SJSA1 (cell line): ENCODE measurements at regions not wholly inside any gene's neighbourhood (a gene's known extent, or its start where the extent isn't known, plus 50 kb on each side); places are given as distances from the start of the nearest gene placed in this dataset.

ENCODE experiments used
- DNase-seq, 2 experiments: peaks; one replicate each; pipeline ENCODE4 v3.0.0-alpha.2; 2015 to 2020; ENCODE audit warnings: low spot score in 2 of 2, low read depth in 1 of 2
- H3K27ac ChIP-seq: fragments of 250-450 bp; sonication (Bioruptor Pico); 2 replicates; pipeline ENCODE4 v1.5.1; 2020; ENCODE audit warnings: mild to moderate bottlenecking, moderate library complexity
- H3K27me3 ChIP-seq: fragments of 250-450 bp; sonication (Bioruptor Pico); replicated peaks from 2 replicates; pipeline ENCODE4 v1.5.1; 2020; ENCODE audit warnings: mild to moderate bottlenecking, moderate library complexity
- H3K36me3 ChIP-seq: fragments of 250-450 bp; sonication (Bioruptor Pico); 2 replicates; pipeline ENCODE4 v1.5.1; 2020; ENCODE audit warnings: mild to moderate bottlenecking
- H3K4me1 ChIP-seq: fragments of 250-450 bp; sonication (Bioruptor Pico); replicated peaks from 2 replicates; pipeline ENCODE4 v1.6.1; 2021; ENCODE audit warnings: mild to moderate bottlenecking
- H3K4me3 ChIP-seq: fragments of 250-450 bp; sonication (Bioruptor Pico); 2 replicates; pipeline ENCODE4 v1.5.1; 2020; ENCODE audit warnings: mild to moderate bottlenecking
- H3K9me3 ChIP-seq: fragments of 250-450 bp; sonication (Bioruptor Pico); replicated peaks from 2 replicates; pipeline ENCODE4 v1.5.1; 2020; ENCODE audit warnings: mild to moderate bottlenecking

DNA sequence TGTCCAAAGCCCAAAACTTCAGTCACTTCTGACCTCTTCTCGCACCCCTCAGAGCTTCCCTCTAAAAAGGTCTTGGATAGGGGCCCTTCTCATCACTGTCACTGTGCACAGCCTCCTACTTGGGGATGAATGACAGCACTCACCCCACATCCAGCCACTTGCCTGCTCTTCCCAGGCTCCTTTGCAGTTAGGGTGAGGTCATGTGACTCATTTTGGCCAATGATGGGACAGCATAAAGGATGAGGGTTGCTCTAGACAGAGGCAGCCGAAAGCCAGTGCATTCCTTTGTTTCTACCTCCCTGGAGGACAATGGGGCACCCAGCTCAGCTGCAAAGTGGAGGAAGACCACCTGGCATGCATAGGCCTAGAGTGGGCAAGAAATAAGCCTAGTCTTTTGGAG, 1413.3 kb downstream of the TBC1D22A start:
- DNase-seq = no peak
- Histone ChIP-seq H3K9me3 (no peaks in the 10 kb centered on the region), H3K27me3 (no peaks in the 10 kb centered on the region; the same call in 1 of the 2 replicates), H3K4me3 (no peak overlapping the region), H3K4me1 (no peaks in the 10 kb centered on the region), H3K36me3 (no peaks in the 10 kb centered on the region), H3K27ac (no peak overlapping the region)

DNA sequence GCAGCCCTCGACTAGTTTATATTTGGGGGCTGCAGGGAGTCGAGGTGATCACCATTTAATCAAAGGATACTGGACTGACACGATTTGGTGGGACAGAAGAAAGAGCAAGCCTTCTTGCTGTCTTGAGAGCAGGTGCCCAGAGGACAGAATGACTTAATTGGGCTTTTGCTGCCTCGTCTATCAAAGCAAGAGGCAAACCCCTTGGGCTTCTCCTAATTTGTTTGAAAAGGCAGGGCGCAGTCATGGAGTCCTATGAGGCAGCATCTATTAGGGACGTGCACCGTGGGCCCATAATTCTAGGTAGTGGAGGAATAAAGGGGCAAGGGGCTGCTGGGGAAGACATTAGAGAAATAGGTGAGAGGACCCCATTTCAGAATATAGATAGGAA, 1411.3 kb downstream of the TBC1D22A start:
- no peaks in the 10 kb centered on the region for H3K9me3 ChIP-seq
- peak in 1 of 2 experiments; percentile 11 for DNase-seq
- no peak overlapping the region for H3K4me3 ChIP-seq
- no peak overlapping the region for H3K27ac ChIP-seq
- H3K27me3 ChIP-seq = no peaks in the 10 kb centered on the region; the same call in 1 of the 2 replicates
- no peaks in the 10 kb centered on the region for H3K36me3 ChIP-seq
- H3K4me1 ChIP-seq = no peaks in the 10 kb centered on the region

DNA sequence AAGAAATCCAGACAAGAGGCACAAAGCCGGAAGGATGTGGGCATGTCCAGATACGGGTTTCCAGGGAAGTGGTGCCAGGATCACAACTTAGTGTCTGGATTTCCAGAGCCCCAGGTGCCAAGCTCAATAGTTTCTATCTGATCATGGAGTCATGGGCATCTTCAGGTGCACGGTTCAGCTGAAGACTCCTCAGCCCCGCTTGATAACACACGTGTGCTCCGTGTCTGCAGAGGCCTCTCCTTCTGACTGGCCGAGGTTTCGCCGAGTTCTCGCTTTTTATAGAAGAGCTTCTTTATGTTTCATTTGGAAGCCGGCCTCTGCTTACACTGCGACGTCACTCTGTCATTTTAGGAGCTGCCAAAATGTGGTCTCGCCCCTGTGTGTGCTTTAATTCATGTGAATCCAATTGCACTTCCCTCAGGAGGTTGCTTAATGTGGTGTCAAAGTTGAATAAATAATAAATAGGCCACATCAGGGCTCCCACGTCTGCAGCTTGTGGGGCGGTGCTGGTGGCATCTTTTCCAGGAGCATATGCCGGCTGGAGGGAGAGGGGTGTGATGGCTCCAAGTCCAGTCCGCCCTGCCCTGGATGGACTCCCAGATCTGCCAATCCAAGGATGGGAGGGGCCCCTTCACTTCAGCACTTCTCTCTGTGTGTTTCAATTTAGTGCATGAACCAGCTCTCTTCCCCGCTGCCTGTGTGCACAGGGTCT, 1410.8 kb downstream of the TBC1D22A start:
- H3K9me3 ChIP-seq = no peaks in the 10 kb centered on the region

DNA sequence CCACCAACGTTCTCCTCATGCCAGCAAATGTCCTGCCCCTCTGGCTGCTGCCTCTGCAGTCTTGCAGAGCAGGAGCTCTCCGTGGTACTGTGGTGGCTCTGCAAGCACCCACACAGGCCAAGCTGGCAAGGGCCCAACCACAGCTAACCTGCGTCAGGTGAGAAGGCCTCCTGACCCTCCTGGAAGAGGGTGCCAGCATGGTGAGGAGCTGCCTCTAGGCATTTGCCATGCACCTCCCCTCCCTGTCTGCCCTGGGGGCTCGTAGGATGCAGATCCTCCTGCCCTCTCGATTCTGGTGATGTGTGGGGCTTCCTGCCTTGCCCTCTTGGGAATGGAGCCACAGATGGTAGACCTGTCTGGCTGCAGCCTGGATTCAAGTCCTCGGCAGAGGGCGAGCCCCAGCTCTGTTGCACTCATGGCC, 1408.8 kb downstream of the TBC1D22A start:
- Histone ChIP-seq H3K4me3 (no peak overlapping the region), H3K9me3 (no peaks in the 10 kb centered on the region), H3K27me3 (peaks cover 3% of the 10 kb centered on the region; the same call in 1 of the 2 replicates), H3K4me1 (no peaks in the 10 kb centered on the region), H3K36me3 (no peaks in the 10 kb centered on the region), H3K27ac (no peak overlapping the region)
- no peak for DNase-seq

More for the DNA sequence above, 1410.8 kb downstream of the TBC1D22A start:
- Histone ChIP-seq H3K4me3 (no peak overlapping the region), H3K4me1 (no peaks in the 10 kb centered on the region), H3K27me3 (no peaks in the 10 kb centered on the region; the same call in 1 of the 2 replicates), H3K36me3 (no peaks in the 10 kb centered on the region), H3K27ac (no peak overlapping the region)
- DNase-seq = no peak

DNA sequence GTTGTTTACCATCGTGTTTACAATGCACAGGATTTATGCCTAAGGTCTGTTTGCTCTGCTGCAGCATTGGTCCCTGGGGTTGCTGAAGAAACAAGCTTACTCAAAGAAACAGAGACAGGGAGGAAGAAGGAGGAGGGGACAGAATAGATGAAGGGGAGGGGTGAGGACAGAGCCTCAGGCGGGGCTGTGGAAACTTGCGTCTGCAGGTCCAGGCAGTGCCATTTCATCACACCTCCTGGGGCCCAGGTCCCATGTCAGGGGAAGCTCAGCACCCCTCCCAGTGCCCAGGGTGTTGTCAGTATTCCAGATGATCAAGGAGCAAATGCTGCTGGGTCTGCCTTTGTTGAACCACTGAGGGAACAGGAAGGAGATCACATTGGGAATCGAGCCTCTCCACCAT, 1406.8 kb downstream of the TBC1D22A start:
- Histone ChIP-seq H3K36me3 (no peaks in the 10 kb centered on the region), H3K4me1 (no peaks in the 10 kb centered on the region), H3K27ac (no peak overlapping the region), H3K27me3 (0 out of 2 replicates have a peak, but pooled peaks cover 3% of the 10 kb centered on the region), H3K9me3 (no peaks in the 10 kb centered on the region), H3K4me3 (no peak overlapping the region)
- DNase-seq = no peak

DNA sequence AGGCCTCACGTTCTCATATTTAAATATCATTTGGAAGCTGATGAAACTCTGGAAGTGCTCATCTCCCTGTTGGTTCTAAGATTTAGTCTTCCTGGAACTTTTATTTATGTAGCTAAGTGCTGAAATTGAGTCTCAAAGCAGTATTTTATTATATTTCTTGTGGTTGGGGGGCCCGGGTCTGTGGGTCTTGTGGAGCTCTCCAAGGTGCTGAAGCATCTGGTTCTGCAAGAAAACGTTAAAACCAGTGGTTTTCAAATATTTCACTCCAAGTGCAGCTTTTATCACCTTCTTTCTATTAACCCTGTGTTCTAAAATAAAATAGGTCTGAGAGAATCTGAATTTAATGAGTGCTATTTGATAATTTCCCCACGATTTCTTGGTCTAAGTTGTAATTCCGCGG, 1404.8 kb downstream of the TBC1D22A start:
- DNase-seq = no peak
- Histone ChIP-seq H3K9me3 (no peaks in the 10 kb centered on the region), H3K4me1 (no peaks in the 10 kb centered on the region), H3K27ac (no peak overlapping the region), H3K27me3 (peaks cover 6% of the 10 kb centered on the region), H3K36me3 (no peaks in the 10 kb centered on the region), H3K4me3 (no peak overlapping the region)

DNA sequence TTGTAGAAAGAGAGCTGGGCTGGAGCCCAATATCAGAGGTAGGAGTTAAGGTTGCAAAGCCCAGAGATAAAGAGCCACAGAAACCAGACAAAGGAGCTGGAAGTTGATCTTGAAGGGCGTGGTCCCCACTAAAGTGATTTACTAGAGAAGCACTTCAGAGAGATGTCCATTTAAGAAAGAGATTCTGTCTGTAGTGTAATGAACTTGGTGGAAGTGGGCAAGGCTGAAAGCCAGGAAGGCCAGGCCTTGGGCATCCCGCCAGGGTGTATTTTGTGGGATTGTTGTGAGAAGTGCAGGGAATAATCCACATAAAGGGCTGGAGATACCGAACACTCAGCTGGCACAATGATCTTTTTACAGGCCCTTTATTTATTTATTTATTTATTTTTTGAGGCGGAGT, 1398.8 kb downstream of the TBC1D22A start:
- Histone ChIP-seq H3K27ac (no peak overlapping the region), H3K9me3 (no peaks in the 10 kb centered on the region), H3K4me1 (no peaks in the 10 kb centered on the region), H3K36me3 (no peaks in the 10 kb centered on the region), H3K27me3 (peaks cover 10% of the 10 kb centered on the region), H3K4me3 (no peak overlapping the region)
- no peak for DNase-seq

DNA sequence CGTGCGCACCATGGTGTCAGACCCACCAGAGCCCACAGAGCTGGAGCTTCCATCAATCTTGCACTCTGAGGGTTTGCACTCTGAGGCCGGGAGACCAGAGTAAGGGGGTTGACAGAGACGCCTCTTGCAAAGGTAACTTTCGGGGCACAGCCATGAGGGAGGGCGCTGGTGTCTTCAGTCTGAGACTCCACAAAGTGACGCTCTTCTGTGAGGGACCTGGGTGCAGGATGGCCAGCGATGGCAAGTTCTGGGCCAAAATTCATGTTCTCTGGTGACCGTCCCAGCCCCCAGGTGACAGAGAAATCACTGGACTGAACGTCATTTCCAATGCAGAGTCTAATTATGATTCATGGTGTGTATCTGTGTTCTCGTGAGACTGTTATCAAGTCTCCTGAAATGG, 1395.2 kb downstream of the TBC1D22A start:
- Histone ChIP-seq H3K36me3 (no peaks in the 10 kb centered on the region), H3K4me1 (no peaks in the 10 kb centered on the region), H3K9me3 (no peaks in the 10 kb centered on the region), H3K4me3 (no peak overlapping the region), H3K27me3 (peaks cover 10% of the 10 kb centered on the region), H3K27ac (no peak overlapping the region)
- DNase-seq = no peak

DNA sequence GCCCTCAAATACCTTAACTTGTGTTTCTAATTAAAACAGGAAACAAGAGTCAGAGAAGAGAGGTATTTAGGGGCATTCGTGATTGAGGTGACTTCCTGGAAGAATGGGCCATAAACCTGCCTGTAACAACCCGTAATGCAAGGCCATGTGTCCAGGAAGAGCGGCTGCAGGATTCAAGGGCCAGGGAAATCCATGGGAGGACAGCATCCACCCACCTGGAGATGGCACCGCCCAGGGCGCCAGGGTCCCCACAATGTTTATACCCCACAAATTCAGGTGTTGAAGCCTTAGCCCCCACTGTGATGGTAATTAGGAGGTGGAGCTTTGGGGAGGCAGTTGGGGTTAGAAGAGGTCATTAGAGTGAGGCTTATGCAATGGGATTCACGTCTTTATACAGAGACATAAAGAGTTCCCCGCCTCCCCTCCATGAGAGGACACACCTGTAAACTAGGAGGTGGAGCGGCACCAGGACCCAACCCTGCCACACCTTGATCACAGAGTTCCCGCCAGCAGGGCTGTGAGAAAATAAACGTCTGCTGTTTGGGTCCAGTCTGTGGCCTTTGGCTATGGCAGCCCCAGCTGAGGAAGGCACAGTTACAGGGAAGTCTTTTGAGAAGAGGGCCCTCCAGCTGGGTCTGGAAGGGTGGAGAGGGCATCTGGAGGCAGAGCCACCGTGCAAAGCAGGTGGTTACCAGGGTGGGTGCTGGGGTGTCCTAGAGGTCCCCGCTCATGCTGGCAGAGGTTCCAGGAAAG, 1394.3 kb downstream of the TBC1D22A start:
- H3K36me3 ChIP-seq = no peaks in the 10 kb centered on the region
- no peak overlapping the region for H3K4me3 ChIP-seq
- H3K27ac ChIP-seq = no peak overlapping the region
- no peak for DNase-seq
- H3K27me3 ChIP-seq = peaks cover 2% of the 10 kb centered on the region
- H3K4me1 ChIP-seq = no peaks in the 10 kb centered on the region
- H3K9me3 ChIP-seq = no peaks in the 10 kb centered on the region

DNA sequence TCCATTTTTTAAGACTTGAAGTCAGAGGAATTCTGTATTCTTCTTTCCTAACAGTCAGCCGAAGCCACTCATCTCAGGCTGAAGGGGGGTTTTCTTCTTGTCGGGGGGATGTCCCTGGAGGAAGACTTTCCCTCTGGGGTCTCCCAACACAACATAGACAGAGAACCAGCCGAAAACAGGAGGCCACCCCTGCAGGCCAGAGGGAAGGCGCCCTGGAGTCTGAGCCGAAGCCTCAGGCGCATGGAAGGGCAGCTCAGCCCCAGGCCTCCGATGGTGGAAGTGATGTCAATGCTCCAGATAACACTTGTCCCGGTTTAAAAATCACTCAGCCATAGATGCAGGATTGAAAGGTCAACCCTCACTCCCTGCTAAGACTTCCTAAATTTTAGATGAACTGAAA, 1393.0 kb downstream of the TBC1D22A start:
- Histone ChIP-seq H3K4me3 (no peak overlapping the region), H3K36me3 (no peaks in the 10 kb centered on the region), H3K9me3 (no peaks in the 10 kb centered on the region), H3K27me3 (peaks cover 7% of the 10 kb centered on the region), H3K27ac (no peak overlapping the region), H3K4me1 (no peaks in the 10 kb centered on the region)
- no peak for DNase-seq

DNA sequence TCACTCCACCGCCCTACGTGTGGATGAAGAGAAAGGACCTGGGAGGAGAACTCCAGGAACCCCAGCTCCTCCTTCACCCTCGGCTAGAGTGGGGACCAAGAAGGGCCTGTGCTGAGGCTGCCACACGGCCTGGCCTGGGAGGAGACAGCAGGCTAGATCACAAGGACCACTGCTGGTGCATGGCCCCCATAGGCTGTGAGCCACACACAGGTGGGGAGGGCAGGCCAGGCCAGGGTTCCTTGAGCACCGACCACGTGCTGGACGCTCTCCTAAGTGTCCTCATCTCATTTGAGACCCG, 1392.4 kb downstream of the TBC1D22A start:
- Histone ChIP-seq H3K27me3 (peaks cover 9% of the 10 kb centered on the region), H3K9me3 (no peaks in the 10 kb centered on the region)
- DNase-seq = no peak

DNA sequence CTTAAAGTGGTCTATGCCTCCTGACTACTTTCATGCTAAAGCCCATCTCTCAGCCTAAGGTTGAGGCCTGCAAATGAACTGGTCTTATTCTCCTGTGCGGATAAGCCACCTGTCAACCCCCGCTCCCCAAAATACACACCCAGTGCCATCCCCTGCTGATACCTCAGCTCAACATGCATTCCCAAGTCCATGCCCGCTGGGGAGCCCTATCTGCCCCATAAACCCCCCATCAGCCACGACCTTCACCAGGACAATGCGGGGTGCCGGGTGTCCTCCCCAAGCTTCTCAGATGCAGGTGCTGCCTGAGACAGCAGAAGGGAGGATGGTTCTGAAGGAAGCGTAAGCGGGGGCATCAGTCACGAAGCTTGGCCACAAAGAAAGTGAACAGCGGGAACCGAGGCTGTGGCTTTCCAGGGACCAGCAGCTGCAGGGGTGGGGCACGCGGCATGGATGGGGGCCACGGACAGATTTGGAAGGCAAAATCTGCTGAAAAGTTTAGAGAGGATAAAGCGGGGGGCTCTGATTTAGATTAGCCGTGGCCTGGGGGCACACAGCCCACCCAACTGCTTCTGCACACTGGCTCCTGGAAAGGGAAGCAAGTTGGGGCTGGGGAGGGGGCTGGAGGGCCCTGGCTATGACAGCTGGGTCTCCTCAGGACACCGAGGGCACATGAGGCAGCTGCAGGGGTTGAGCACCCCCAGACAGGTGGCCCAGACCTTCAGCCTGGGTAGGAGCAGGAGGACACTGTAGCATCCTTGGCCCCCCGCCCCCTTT, 1391.9 kb downstream of the TBC1D22A start:
- peaks cover 11% of the 10 kb centered on the region for H3K27me3 ChIP-seq
- H3K9me3 ChIP-seq = no peaks in the 10 kb centered on the region
- no peaks in the 10 kb centered on the region for H3K4me1 ChIP-seq
- DNase-seq = no peak
- H3K36me3 ChIP-seq = no peaks in the 10 kb centered on the region
- H3K27ac ChIP-seq = no peak overlapping the region
- no peak overlapping the region for H3K4me3 ChIP-seq

More for the DNA sequence above, 1392.4 kb downstream of the TBC1D22A start:
- Histone ChIP-seq H3K36me3 (no peaks in the 10 kb centered on the region), H3K27ac (no peak overlapping the region), H3K4me1 (no peaks in the 10 kb centered on the region), H3K4me3 (no peak overlapping the region)

DNA sequence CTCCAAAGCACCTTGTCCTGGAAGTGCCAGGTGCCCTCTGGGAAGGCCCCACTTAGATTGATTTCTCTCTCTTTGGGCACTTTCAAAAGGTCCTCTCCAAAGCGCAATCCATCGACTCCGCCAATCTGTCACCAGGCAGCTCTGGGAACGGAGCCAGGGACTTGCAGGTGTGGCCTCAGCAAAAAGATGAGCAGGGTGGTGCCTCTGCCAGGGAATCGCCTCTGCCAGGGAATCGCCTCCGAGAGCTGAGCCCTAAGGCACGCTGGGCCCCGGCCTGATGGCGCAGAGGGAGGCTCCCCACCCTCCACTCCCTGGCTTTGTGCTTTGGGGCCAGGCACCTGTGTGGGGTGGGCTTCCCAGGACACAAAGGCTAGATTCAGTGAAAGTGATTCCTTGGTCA, 1391.3 kb downstream of the TBC1D22A start:
- H3K36me3 ChIP-seq = no peaks in the 10 kb centered on the region
- DNase-seq = no peak
- H3K4me1 ChIP-seq = no peaks in the 10 kb centered on the region
- peaks cover 11% of the 10 kb centered on the region; the same call in 1 of the 2 replicates for H3K27me3 ChIP-seq
- H3K27ac ChIP-seq = no peak overlapping the region
- no peaks in the 10 kb centered on the region for H3K9me3 ChIP-seq
- H3K4me3 ChIP-seq = no peak overlapping the region

DNA sequence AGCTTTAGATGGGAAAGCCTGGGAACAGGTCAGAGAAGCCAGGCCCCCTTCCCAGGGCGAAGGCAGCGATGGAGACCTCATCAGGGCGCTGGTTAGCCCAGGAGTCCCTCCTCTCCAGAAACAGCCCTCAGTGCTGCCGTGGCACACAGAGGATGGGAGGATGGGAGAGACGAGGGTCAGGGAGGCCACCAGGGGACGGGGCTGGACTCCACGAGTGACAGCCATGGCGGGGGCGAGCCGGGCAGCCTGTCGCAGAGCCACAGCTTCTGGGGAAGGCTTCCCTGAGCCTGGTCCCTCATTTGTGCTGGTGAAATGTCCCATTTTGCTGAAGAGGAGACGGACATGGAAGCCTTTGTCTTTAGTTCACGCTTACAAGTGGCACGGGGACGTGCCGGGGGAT, 1390.5 kb downstream of the TBC1D22A start:
- Histone ChIP-seq H3K27ac (no peak overlapping the region), H3K9me3 (no peaks in the 10 kb centered on the region)

More for the DNA sequence above, 1390.5 kb downstream of the TBC1D22A start:
- no peak overlapping the region for H3K4me3 ChIP-seq
- no peaks in the 10 kb centered on the region for H3K36me3 ChIP-seq
- no peaks in the 10 kb centered on the region for H3K4me1 ChIP-seq
- H3K27me3 ChIP-seq = peaks cover 11% of the 10 kb centered on the region; the same call in 1 of the 2 replicates
- DNase-seq = no peak
